GM08714 (cell line): ENCODE measurements at regions not wholly inside any gene's neighbourhood (a gene's known extent, or its start where the extent isn't known, plus 50 kb on each side); places are given as distances from the start of the nearest gene placed in this dataset.

ENCODE experiments used
- H3K4me3 ChIP-seq: fragments of 200-500 bp; sonication (Bioruptor generic); 2 replicates; pipeline ENCODE4 v1.5.1; 2014; ENCODE audit warnings: mild to moderate bottlenecking, low read length, inconsistent platforms
- ZNF274 ChIP-seq: IDR thresholded peaks from 2 replicates; pipeline ENCODE4 v1.6.1; 2012; ENCODE audit warnings: mild to moderate bottlenecking, low read depth, low read length

- H3K4me3 ChIP-seq: no peak overlapping the region
- TF ChIP-seq ZNF274: no peak
These were observed 223.2 kb upstream of the RGS6 start for GRCh38 chr14:71709076-71709475.

GRCh38 chr14:71709987-71710386 lies 222.2 kb upstream of the RGS6 start:
- no peak overlapping the region for H3K4me3 ChIP-seq
- no peak for TF ChIP-seq ZNF274

GRCh38 chr14:71711125-71711524 lies 221.1 kb upstream of the RGS6 start:
- no peak overlapping the region for H3K4me3 ChIP-seq
- no peak for TF ChIP-seq ZNF274

- no peak for TF ChIP-seq ZNF274
These were observed 220.6 kb upstream of the RGS6 start for GRCh38 chr14:71711619-71712018.

GRCh38 chr14:71712478-71712877 lies 219.8 kb upstream of the RGS6 start:
- no peak for TF ChIP-seq ZNF274
- no peak overlapping the region for H3K4me3 ChIP-seq

More at GRCh38 chr14:71711619-71712018, 220.6 kb upstream of the RGS6 start:
- H3K4me3 ChIP-seq: no peak overlapping the region

GRCh38 chr14:71713016-71713415 lies 219.2 kb upstream of the RGS6 start:
- no peak for TF ChIP-seq ZNF274
- no peak overlapping the region for H3K4me3 ChIP-seq

GRCh38 chr14:71713451-71713850 lies 218.8 kb upstream of the RGS6 start:
- no peak for TF ChIP-seq ZNF274
- no peak overlapping the region for H3K4me3 ChIP-seq

GRCh38 chr14:71714225-71714624 lies 218.0 kb upstream of the RGS6 start:
- no peak overlapping the region for H3K4me3 ChIP-seq
- no peak for TF ChIP-seq ZNF274

GRCh38 chr14:71716041-71716772 lies 216.0 kb upstream of the RGS6 start:
- TF ChIP-seq ZNF274: no peak
- no peak overlapping the region for H3K4me3 ChIP-seq

GRCh38 chr14:71720978-71721624 lies 211.1 kb upstream of the RGS6 start:
- no peak for TF ChIP-seq ZNF274

GRCh38 chr14:71721791-71722190 lies 210.4 kb upstream of the RGS6 start:
- no peak overlapping the region for H3K4me3 ChIP-seq
- TF ChIP-seq ZNF274: no peak

More at GRCh38 chr14:71720978-71721624, 211.1 kb upstream of the RGS6 start:
- no peak overlapping the region for H3K4me3 ChIP-seq

- TF ChIP-seq ZNF274: no peak
- no peak overlapping the region for H3K4me3 ChIP-seq
These were observed 209.3 kb upstream of the RGS6 start for GRCh38 chr14:71722885-71723284.

GRCh38 chr14:71725922-71726579 lies 206.2 kb upstream of the RGS6 start:
- no peak overlapping the region for H3K4me3 ChIP-seq

GRCh38 chr14:71726580-71727021 lies 205.6 kb upstream of the RGS6 start:
- H3K4me3 ChIP-seq: no peak overlapping the region
- TF ChIP-seq ZNF274: no peak

More at GRCh38 chr14:71725922-71726579, 206.2 kb upstream of the RGS6 start:
- TF ChIP-seq ZNF274: no peak

- TF ChIP-seq ZNF274: no peak
- H3K4me3 ChIP-seq: no peak overlapping the region
These were observed 203.8 kb upstream of the RGS6 start for GRCh38 chr14:71728386-71728785.
